GM12873 (cell line): ENCODE measurements at regions not wholly inside any gene's neighbourhood (a gene's known extent, or its start where the extent isn't known, plus 50 kb on each side); places are given as distances from the start of the nearest gene placed in this dataset.

Experiments used
- CTCF ChIP-seq: IDR thresholded peaks from 2 replicates; pipeline ENCODE4 v1.5.1; 2012; ENCODE audit warnings: low read depth, mild to moderate bottlenecking, moderate library complexity, low read length, control low read depth; ENCODE audit not compliant: insufficient read depth; ENCODE audit errors: missing control alignments

- no peak for TF ChIP-seq CTCF
These were observed 173.6 kb upstream of the MGAT4C start for GRCh38 chr12:86429824-86430223.

- no peak for TF ChIP-seq CTCF
These were observed 165.1 kb upstream of the MGAT4C start for GRCh38 chr12:86421333-86421732.

DNA sequence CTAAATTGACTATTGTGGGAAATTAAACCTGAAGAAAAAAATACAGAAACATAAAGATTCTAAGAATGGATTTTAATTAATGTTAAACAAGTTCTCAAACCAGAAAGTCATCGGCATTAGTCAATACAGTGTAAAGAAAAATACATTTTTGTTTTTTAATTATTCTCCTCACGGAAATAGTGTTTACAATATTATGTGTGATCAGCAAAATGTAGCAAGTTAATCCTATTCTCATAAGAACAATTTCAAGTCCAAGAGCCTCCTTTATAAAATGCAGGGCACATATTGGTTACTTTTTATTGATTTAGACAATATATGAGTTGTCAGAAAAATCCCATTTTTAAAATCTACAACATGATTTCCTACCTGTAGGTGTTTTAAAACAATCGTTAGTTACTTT lies 158.0 kb upstream of the MGAT4C start:
- TF ChIP-seq CTCF: no peak

- TF ChIP-seq CTCF: no peak
These were observed 155.5 kb upstream of the MGAT4C start for GRCh38 chr12:86411710-86412109.

DNA sequence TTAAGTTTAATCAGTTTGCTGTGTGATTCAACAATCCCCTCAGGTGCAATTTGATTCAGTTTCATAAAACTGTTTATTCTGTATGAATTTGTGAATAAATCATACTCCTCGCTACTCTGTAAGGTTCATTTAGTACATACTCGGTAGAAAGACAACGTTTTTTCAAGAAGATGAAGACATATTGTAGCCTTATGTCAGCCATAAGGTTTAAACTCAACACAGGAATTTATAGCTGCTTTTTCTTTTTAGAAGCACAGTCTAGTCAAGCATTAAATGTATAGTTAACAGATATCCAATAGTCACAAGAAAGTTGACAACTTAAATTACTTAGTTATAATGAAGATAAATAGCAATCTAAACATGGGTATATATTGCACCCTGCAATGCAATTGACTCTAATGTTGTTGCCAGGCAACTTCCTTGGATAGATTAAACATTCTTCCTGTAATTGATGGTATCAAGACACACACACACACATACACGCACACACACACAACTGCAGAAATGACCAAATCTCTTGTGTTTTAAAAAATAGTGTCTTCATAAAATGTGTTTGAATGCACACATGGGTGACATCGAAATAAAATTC lies 151.5 kb upstream of the MGAT4C start:
- no peak for TF ChIP-seq CTCF

DNA sequence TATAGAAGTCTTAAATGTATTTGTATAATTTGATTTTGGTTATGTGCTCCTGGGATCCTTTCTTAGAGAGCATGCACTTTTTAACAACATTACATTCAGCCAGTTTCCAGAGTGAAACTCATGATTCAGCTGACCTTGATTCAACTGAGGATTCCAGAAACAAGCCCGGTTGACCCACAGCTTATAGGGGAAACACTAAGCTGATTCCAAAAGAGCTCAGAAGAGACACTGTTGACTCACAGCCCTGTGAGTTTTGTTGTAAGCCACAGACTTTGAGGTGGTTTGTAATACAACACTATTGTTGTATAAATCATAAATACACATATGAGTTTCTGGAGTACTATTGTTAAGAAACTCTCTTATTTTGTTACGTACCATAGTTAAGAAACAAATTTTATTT lies 133.8 kb upstream of the MGAT4C start:
- no peak for TF ChIP-seq CTCF

GRCh38 chr12:86387591-86388145 lies 131.5 kb upstream of the MGAT4C start:
- TF ChIP-seq CTCF: no peak
